Fibroblast of mammary gland (primary cell): ENCODE measurements at regions not wholly inside any gene's neighbourhood (a gene's known extent, or its start where the extent isn't known, plus 50 kb on each side); places are given as distances from the start of the nearest gene placed in this dataset.

ENCODE experiments used
- DNase-seq: peaks from one replicate; pipeline ENCODE4 v3.0.0-alpha.2; 2010; ENCODE audit warnings: low read depth
- H3K4me3 ChIP-seq: 2 replicates; pipeline ENCODE4 v1.5.1; 2011; ENCODE audit warnings: low read depth, mild to moderate bottlenecking, low read length, moderate library complexity; ENCODE audit not compliant: control insufficient read depth
- TF ChIP-seq, protein P1 (sequence below): conservative IDR thresholded peaks from 2 replicates; pipeline ENCODE4 v1.5.1; 2011; ENCODE audit warnings: low read depth, low read length, inconsistent platforms; ENCODE audit not compliant: control insufficient read depth, insufficient read depth

DNA sequence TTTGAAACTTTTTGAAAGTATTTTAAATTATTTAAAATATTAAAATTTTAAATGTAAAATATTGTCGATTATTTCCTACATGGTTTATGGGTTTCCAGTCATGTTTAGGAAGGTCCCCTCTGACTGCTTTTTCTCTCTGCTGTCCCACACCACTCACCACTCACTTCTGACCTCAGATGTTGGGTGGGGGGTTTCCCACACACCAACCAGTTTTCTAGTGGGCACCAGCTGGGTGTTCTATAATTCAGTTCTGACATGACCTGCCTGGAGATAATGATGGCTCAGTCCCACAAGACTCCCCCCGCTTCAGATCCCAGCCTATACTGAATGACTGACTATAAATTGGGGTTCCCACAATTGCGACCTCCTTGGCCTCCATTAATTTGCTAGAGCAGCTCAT, 310.4 kb downstream of the GADD45G start:
- no peak for DNase-seq
- TF ChIP-seq, protein P1, sequence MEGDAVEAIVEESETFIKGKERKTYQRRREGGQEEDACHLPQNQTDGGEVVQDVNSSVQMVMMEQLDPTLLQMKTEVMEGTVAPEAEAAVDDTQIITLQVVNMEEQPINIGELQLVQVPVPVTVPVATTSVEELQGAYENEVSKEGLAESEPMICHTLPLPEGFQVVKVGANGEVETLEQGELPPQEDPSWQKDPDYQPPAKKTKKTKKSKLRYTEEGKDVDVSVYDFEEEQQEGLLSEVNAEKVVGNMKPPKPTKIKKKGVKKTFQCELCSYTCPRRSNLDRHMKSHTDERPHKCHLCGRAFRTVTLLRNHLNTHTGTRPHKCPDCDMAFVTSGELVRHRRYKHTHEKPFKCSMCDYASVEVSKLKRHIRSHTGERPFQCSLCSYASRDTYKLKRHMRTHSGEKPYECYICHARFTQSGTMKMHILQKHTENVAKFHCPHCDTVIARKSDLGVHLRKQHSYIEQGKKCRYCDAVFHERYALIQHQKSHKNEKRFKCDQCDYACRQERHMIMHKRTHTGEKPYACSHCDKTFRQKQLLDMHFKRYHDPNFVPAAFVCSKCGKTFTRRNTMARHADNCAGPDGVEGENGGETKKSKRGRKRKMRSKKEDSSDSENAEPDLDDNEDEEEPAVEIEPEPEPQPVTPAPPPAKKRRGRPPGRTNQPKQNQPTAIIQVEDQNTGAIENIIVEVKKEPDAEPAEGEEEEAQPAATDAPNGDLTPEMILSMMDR, result no peak
- no peak overlapping the region for H3K4me3 ChIP-seq

- DNase-seq, result no peak
- H3K4me3 ChIP-seq, result no peak overlapping the region
- TF ChIP-seq, protein P1, result no peak
These were observed 311.3 kb downstream of the GADD45G start for GRCh38 chr9:89916001-89916597.

GRCh38 chr9:89917861-89918260, 313.0 kb downstream of the GADD45G start:
- DNase-seq, result no peak
- H3K4me3 ChIP-seq, result no peak overlapping the region
- TF ChIP-seq, protein P1, result no peak

- TF ChIP-seq, protein P1, result no peak
These were observed 314.4 kb downstream of the GADD45G start for GRCh38 chr9:89919171-89919681.

GRCh38 chr9:89920131-89920530, 315.3 kb downstream of the GADD45G start:
- DNase-seq, result no peak
- H3K4me3 ChIP-seq, result no peak overlapping the region
- TF ChIP-seq, protein P1, result no peak

More at GRCh38 chr9:89919171-89919681, 314.4 kb downstream of the GADD45G start:
- no peak overlapping the region for H3K4me3 ChIP-seq
- DNase-seq, result no peak

DNA sequence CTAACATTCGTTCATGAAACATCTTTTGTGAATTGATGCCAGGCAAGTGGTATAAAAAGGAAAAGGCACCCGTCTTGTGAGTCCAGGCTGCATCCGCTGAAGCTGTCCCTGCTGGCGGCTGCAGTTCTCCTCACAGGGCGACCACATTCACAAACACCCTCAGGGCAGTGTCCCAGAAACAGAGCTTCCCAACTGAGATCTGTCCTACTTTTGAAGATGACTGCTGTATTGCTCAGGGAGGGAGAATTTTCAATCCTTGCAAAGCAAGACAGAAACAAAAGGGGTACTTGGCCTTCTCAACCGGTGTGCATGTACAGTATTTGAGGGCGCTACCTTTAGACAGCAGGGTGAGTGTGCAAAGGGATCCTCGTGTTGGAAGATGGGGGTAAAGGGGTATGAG, 316.1 kb downstream of the GADD45G start:
- H3K4me3 ChIP-seq, result no peak overlapping the region
- no peak for DNase-seq
- TF ChIP-seq, protein P1, result no peak
